ENCODE measurements at regions not wholly inside any gene's neighbourhood (a gene's known extent, or its start where the extent isn't known, plus 50 kb on each side); places are given as distances from the start of the nearest gene placed in this dataset.

- FAIRE-seq: no peak
- H3K27me3 ChIP-seq (ENCODE audit: control insufficient read depth, insufficient read depth, low read length): no peaks in the 10 kb centered on the region
- no peak for DNase-seq
- no peak overlapping the region for H3K4me3 ChIP-seq (ENCODE audit: low read length in 3 of 3)
- no peak overlapping the region for H3K27ac ChIP-seq (ENCODE audit: low read depth in 2 of 2, low read length in 2 of 2)
- H3K36me3 ChIP-seq (ENCODE audit: control insufficient read depth in 2 of 3, insufficient read depth in 3 of 3, low read length in 3 of 3): no peaks in the 10 kb centered on the region
- no peak for TF ChIP-seq CTCF (IDR thresholded peaks at IDR 0.05; ENCODE audit: borderline replicate concordance, extremely low read depth, insufficient read depth)
- H3K9me3 ChIP-seq (ENCODE audit: control insufficient read depth in 2 of 3, insufficient read depth in 1 of 3, low read length in 3 of 3): peaks cover 0 to 5% (median 0%) of the 10 kb centered on the region in 3 donors
- intact Hi-C loops (cut with DNase I): no loop called here
- H3K9ac ChIP-seq (ENCODE audit: low read length in 3 of 3): no peak overlapping the region
- no peaks in the 10 kb centered on the region for H3K4me1 ChIP-seq (ENCODE audit: control insufficient read depth in 2 of 3, insufficient read depth in 2 of 3, low read depth in 1 of 3, low read length in 3 of 3)
Measured at GRCh38 chr11:39681428-39681827, 1778.0 kb downstream of the LRRC4C start.

GRCh38 chr11:39678996-39679395 is 1780.5 kb downstream of the LRRC4C start:
- no peak for FAIRE-seq
- DNase-seq: no peak

GRCh38 chr11:39675171-39675570 is 1784.3 kb downstream of the LRRC4C start:
- no peak overlapping the region for H3K27ac ChIP-seq (ENCODE audit: low read depth in 2 of 2, low read length in 2 of 2)
- H3K4me3 ChIP-seq (ENCODE audit: low read length in 3 of 3): no peak overlapping the region
- no peaks in the 10 kb centered on the region for H3K4me1 ChIP-seq (ENCODE audit: control insufficient read depth in 2 of 3, insufficient read depth in 2 of 3, low read depth in 1 of 3, low read length in 3 of 3)
- H3K9ac ChIP-seq (ENCODE audit: low read length in 3 of 3): no peak overlapping the region
- no peaks in the 10 kb centered on the region for H3K27me3 ChIP-seq (ENCODE audit: control insufficient read depth, insufficient read depth, low read length)
- no peak for FAIRE-seq
- H3K36me3 ChIP-seq (ENCODE audit: control insufficient read depth in 2 of 3, insufficient read depth in 3 of 3, low read length in 3 of 3): no peaks in the 10 kb centered on the region
- no peak for DNase-seq
- intact Hi-C loops (cut with DNase I): no loop called here
- TF ChIP-seq CTCF (IDR thresholded peaks at IDR 0.05; ENCODE audit: borderline replicate concordance, extremely low read depth, insufficient read depth): no peak
- peaks cover 0 to 5% (median 0%) of the 10 kb centered on the region in 3 donors for H3K9me3 ChIP-seq (ENCODE audit: control insufficient read depth in 2 of 3, insufficient read depth in 1 of 3, low read length in 3 of 3)

More at GRCh38 chr11:39678996-39679395, 1780.5 kb downstream of the LRRC4C start:
- TF ChIP-seq CTCF (IDR thresholded peaks at IDR 0.05; ENCODE audit: borderline replicate concordance, extremely low read depth, insufficient read depth): no peak
- no peak overlapping the region for H3K27ac ChIP-seq (ENCODE audit: low read depth in 2 of 2, low read length in 2 of 2)
- intact Hi-C loops (cut with DNase I): no loop called here
- H3K36me3 ChIP-seq (ENCODE audit: control insufficient read depth in 2 of 3, insufficient read depth in 3 of 3, low read length in 3 of 3): no peaks in the 10 kb centered on the region
- peaks cover 0 to 5% (median 0%) of the 10 kb centered on the region in 3 donors for H3K9me3 ChIP-seq (ENCODE audit: control insufficient read depth in 2 of 3, insufficient read depth in 1 of 3, low read length in 3 of 3)
- H3K4me1 ChIP-seq (ENCODE audit: control insufficient read depth in 2 of 3, insufficient read depth in 2 of 3, low read depth in 1 of 3, low read length in 3 of 3): no peaks in the 10 kb centered on the region
- no peaks in the 10 kb centered on the region for H3K27me3 ChIP-seq (ENCODE audit: control insufficient read depth, insufficient read depth, low read length)
- no peak overlapping the region for H3K9ac ChIP-seq (ENCODE audit: low read length in 3 of 3)
- no peak overlapping the region for H3K4me3 ChIP-seq (ENCODE audit: low read length in 3 of 3)

GRCh38 chr11:39674761-39675160 is 1784.7 kb downstream of the LRRC4C start:
- no peak overlapping the region for H3K9ac ChIP-seq (ENCODE audit: low read length in 3 of 3)
- H3K27me3 ChIP-seq (ENCODE audit: control insufficient read depth, insufficient read depth, low read length): no peaks in the 10 kb centered on the region
- H3K4me3 ChIP-seq (ENCODE audit: low read length in 3 of 3): no peak overlapping the region
- TF ChIP-seq CTCF (IDR thresholded peaks at IDR 0.05; ENCODE audit: borderline replicate concordance, extremely low read depth, insufficient read depth): no peak
- DNase-seq (no peak), FAIRE-seq (no peak)
- no peaks in the 10 kb centered on the region for H3K4me1 ChIP-seq (ENCODE audit: control insufficient read depth in 2 of 3, insufficient read depth in 2 of 3, low read depth in 1 of 3, low read length in 3 of 3)
- no peaks in the 10 kb centered on the region for H3K36me3 ChIP-seq (ENCODE audit: control insufficient read depth in 2 of 3, insufficient read depth in 3 of 3, low read length in 3 of 3)
- peaks cover 0 to 1% (median 0%) of the 10 kb centered on the region in 3 donors for H3K9me3 ChIP-seq (ENCODE audit: control insufficient read depth in 2 of 3, insufficient read depth in 1 of 3, low read length in 3 of 3)
- intact Hi-C loops (cut with DNase I): no loop called here
- H3K27ac ChIP-seq (ENCODE audit: low read depth in 2 of 2, low read length in 2 of 2): no peak overlapping the region

Data from kidney (tissue), 13 donors.